ENCODE measurements at regions not wholly inside any gene's neighbourhood (a gene's known extent, or its start where the extent isn't known, plus 50 kb on each side); places are given as distances from the start of the nearest gene placed in this dataset.

- no peak for FAIRE-seq
- intact Hi-C loops (cut with micrococcal nuclease) = no loop called here
- no peaks in the 10 kb centered on the region for H3K79me2 ChIP-seq (ENCODE audit: control insufficient read depth, insufficient read depth, low read length)
Observed at GRCh38 chr11:97259434-97259833, 869.6 kb downstream of the JRKL start.

More at GRCh38 chr11:97259434-97259833, 869.6 kb downstream of the JRKL start:
- no peak overlapping the region for H3K4me2 ChIP-seq (ENCODE audit: insufficient read depth, low read length)
- H3K4me3 ChIP-seq (replicated peaks in 1 of 3; ENCODE audit: insufficient read depth in 1 of 3, low read depth in 1 of 3, low read length in 3 of 3) = no peak overlapping the region
- H3K4me1 ChIP-seq (ENCODE audit: control insufficient read depth, extremely low read depth, insufficient read depth, low read length) = no peaks in the 10 kb centered on the region
- peaks cover 6% of the 10 kb centered on the region for H3K9me3 ChIP-seq (replicated peaks; ENCODE audit: control insufficient read depth, insufficient read depth, low read length)
- TF ChIP-seq MAX (IDR thresholded peaks at IDR 0.05; ENCODE audit: insufficient read depth, insufficient read length) = no peak
- TF ChIP-seq JUN (IDR thresholded peaks at IDR 0.05; ENCODE audit: borderline replicate concordance, insufficient read depth, insufficient read length, low read depth) = no peak
- no peak for TF ChIP-seq MYC (IDR thresholded peaks at IDR 0.05; ENCODE audit: low read depth, low read length)
- TF ChIP-seq GATA2 (IDR thresholded peaks at IDR 0.05; ENCODE audit: insufficient read depth, insufficient read length, low read depth, low read length) = no peak
- TF ChIP-seq FOS (IDR thresholded peaks at IDR 0.05; ENCODE audit: borderline replicate concordance, insufficient read depth, low read length) = no peak
- no peak for TF ChIP-seq POLR2A (IDR thresholded peaks at IDR 0.05; ENCODE audit: low read depth, low read length)
- no peak for TF ChIP-seq EZH2 (IDR thresholded peaks at IDR 0.05; ENCODE audit: borderline replicate concordance, low read depth, low read length, severe bottlenecking)
- TF ChIP-seq POLR2AphosphoS5 (IDR thresholded peaks at IDR 0.05; ENCODE audit: insufficient read depth, low read depth, low read length) = no peak
- TF ChIP-seq CTCF (IDR thresholded peaks at IDR 0.05; ENCODE audit: extremely low read depth in 1 of 2, insufficient read depth in 1 of 2, low read depth in 1 of 2, low read length in 2 of 2) = no peak
- ChIA-PET CTCF (no interaction called here), POLR2A (no interaction called here)
- no peaks in the 10 kb centered on the region for H3K36me3 ChIP-seq (ENCODE audit: control insufficient read depth in 2 of 2, extremely low read depth in 1 of 2, insufficient read depth in 2 of 2, low read length in 2 of 2)
- dilution Hi-C loops (cut with MboI; ENCODE audit: extremely low pct_ligation_motif_present, low sequenced_read_pairs) = no loop called here
- DNase-seq (ENCODE audit: low read depth, low spot score) = no peak
- H4K20me1 ChIP-seq (replicated peaks; ENCODE audit: control insufficient read depth, extremely low read depth, insufficient read depth, low read length) = no peaks in the 10 kb centered on the region
- H2AFZ ChIP-seq (ENCODE audit: low read depth, low read length) = no peak overlapping the region
- H3K9ac ChIP-seq (replicated peaks; ENCODE audit: extremely low read depth, insufficient read depth, low read length) = no peak overlapping the region
- H3K27me3 ChIP-seq (ENCODE audit: control insufficient read depth in 2 of 2, insufficient read depth in 2 of 2, low read length in 2 of 2) = no peaks in the 10 kb centered on the region
- H3K27ac ChIP-seq (ENCODE audit: insufficient read depth, low read depth, low read length) = no peak overlapping the region
- no TSS peak for BruUV-seq (replicated peaks)
- no peaks in the 10 kb centered on the region for H3K9me1 ChIP-seq (replicated peaks; ENCODE audit: control insufficient read depth, extremely low read depth, insufficient read depth, low read length)

Measured in endothelial cell of umbilical vein (primary cell).